GM21529 (cell line): ENCODE measurements at regions not wholly inside any gene's neighbourhood (a gene's known extent, or its start where the extent isn't known, plus 50 kb on each side); places are given as distances from the start of the nearest gene placed in this dataset.

Source experiments
- ATAC-seq: cut with Tn5 transposase; IDR thresholded peaks from one replicate; pipeline ENCODE4 v1.9.1; 2021; ENCODE audit not compliant: unreplicated experiment

DNA sequence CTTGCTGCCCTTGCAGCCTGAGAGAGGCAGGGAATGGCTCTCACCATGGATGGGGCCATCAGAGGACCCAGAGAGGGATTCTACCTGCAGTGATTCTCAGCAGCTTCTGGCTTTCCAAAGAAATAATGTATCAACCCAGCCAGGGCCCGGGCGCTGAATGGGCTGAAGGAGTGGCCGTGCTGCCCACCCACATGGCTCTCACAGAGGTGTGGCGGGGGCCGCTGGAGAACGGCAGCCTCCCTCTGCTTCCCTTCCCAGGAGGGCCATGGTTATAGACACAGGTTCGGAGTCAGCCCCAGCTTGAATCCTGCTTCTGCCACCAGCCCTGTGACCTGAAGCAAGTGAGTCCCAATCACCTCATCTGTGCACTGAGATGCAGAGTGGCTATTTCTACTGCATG lies 82.7 kb downstream of the THAP12 start:
- no peak for ATAC-seq

DNA sequence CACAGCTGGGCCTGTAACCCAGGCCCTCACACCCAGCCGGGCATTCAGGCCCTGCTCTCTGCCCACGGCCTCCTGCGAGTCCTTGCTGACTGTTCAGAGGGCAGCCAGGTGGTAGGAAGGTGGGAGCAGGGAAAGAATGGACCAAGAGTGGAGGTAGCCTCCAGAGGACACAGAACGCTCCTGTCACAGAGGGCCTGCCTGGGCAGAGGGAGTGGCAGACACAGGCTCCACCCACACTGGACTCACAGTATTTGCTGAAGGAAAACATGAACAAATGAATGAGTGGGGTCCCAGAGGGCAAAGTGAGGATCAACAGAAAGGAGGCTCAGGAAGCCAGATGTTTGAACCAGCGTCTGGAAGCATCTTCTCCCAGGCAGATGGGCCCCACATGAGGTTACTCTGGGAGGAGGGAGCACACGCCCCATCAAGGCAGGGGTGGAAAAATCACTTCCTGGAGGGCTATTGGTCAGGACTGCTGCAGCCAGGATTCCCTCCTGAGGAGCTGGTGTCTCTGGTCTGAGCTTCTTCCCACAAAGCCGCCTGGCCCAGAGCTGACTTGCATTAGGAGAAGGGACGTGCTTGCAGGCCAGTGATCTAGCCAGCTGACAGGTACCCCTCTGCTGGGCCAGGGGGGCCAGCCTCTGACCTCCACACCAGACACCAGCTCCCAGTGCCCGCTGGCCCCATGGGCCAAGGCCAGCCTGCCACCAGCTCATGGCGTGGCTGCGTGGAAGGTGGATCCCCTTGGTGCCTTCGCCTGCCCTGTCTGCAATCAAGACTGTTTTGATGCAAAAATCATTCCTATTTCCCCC lies 84.0 kb downstream of the THAP12 start:
- ATAC-seq: no peak

DNA sequence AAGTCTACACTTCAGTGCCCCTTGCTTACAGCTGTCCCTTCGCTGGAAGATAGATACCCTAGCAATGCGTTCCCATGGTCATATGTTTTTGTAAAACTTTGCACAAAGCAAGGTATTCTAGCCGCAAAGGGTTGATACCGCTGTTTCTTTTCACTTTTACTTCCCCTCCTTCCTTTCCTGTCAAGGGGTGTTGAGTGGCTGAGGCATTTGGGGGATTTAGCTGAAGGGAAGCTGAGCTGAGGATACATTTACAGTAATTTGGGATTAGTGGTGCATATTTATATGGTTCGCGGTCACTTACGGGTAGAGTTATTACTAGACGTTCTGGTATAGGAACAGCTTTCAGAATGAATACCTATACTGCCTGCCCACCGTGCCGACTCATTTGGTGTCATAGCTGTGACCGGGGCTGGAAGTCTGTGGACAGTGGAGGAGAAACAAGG lies 86.9 kb upstream of the WNT11 start:
- ATAC-seq: peak; percentile 75

DNA sequence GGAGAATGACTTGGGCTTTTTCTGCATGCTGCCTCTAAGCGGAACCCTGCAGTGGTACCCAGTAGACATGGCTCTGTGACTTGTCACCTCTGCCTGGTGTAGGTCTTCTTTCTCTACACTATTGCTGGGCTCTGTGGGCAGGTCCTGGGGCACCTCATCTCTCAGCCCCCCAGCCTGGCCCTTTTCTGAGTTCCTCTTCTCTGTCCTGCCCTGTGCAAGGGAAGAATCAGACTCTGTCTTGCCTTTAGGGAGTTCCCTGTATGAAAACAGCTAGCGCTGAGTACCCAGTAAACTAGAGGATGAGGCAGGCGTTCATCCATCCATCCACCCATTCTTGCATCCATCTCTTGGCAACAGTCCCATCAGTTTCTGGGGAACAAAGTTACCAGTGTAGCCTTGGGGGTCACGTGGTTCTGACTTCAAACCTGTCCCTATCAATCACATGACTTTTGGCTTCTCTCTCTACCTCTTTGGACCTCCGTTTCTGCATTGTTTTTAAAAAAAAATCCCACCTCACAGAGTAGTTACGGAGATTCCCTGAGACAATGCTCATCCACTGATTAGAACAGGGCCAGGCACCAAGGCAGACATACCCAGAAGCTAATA lies 86.4 kb upstream of the WNT11 start:
- ATAC-seq: no peak

DNA sequence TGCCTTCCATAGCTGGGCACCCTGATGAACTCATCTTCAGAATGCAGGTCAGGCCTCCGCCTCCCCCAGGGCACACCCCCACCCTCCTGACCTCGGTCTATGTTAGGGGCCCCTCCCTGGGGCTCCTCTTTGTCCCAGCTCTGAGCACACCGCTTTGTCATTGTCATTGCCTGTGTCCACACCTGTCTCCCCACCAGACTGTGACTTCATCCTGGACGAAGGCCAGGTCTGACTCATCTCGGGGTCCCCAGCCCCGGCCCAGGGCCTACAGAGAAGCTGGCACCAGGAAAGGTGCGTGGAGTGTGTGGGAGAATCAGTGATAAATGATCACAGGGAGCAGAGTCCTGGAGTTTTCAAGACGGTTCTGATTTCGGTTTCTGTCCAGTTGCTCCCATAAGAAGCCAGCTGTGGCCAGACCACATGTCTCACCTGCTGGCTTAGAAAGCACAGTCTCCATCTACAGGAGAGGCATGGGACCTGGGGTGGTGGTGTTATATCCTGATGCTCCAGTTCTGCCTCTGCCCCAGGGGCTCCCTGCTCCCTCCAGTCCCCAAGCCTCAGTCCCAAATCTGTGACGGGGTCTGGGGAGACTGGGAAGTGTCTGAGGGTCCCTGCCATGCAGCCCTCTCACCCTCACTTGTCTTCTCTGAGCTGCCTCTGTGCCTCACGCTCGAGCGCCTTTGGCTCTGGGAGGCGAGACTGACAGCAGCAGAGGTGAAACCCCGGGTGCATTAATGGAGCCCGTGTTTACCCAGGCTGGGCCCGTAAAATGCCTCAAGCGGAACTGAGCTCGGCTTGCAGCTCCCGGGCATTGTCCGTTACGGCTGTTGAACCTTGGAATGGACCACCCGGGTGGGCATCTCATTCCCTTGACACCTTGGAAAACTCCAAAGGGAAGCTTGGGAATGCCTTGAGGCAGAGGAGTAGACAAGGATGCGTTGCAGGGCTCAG lies 85.5 kb upstream of the WNT11 start:
- peak; percentile 40 for ATAC-seq

DNA sequence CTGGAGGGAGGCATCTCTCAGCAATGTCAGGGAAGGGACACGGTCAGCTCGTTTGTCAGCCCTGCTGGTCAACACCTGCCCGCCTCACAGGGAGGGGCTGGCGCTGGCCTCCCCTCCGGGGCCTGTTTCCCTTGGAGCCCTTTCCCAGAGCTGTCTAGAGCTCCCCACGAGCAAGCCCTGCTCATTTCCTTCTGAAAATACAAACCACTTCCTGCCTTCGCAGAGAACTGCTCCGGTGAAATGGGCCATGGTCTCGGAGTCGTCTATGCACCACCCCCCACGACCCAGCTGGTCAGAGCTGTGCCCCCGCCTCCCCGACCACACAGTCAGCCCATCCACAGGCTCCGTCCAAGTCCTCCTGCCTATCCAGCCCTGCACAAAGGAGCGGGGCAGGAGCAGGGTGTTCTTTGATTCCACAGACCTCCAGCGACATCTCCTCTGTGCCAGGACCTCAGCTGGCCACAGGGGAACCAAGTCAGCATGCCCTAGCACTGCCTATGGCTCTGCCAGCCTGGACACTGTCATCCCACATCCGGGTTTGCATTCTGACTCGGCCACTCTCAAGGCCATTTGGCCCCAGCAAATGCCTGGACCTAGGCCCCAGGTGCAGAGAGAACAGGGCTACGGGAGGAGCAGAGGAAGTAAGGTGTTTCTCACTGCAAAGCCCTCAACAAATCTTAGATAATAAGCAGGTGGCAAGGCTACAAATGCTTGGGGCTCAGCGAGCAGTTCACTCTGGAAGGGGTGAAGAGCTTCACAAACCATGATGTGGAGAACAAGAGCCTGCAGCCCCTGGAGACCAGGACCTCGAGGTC lies 82.1 kb upstream of the WNT11 start:
- ATAC-seq: no peak

DNA sequence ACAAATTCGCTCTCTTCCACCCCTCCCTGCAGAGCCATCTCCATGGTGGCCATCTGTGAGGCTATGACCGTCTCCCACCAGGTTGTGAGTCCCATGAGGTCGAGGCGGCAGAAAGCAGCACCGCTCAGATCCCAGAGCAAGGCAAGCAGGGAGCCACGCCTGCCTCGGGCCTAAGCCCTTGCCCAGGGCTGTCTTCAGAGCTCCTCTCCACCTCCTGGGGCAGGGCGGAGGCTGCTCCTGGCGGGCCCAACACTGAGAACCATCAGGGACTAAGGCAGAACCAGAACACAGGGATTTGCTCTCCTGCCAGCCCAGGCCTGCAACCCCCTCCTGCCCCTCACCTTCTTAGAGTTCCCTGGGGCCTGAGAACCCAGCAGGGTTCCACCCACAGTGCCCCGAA lies 80.9 kb upstream of the WNT11 start:
- ATAC-seq: no peak

DNA sequence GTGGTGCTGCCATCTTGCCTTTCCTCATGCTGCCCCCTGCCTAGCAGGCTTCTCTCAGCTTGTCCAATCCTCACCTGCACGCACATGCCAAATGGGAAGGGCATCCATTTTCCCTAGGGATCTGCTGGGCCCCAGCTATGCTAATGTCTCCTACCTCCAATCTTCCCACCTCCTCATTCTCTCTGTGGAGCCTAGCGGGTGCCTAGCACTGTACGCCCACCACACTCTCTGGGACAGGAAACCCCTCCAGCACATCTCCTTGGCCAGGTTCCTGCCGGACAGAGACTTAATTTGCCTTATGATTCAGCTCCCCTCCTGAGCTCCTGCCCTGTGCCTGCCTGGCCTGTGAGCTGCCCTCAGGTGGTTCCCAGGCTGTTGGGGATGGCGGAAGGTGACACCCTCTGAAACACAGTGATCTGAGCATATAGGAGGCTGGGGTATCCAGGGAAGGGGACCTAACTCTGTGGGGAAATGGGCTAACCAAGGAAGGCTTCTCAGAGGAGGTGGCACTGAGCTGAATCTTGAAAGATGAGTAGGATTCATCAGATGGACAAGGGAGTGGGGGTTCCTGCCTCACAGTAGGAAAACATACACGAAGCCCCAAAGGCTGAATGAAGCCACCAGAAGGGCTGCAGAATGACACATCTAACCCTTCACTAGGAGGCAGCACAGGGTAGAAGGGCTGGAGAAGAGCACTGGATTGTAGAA lies 79.2 kb upstream of the WNT11 start:
- no peak for ATAC-seq

DNA sequence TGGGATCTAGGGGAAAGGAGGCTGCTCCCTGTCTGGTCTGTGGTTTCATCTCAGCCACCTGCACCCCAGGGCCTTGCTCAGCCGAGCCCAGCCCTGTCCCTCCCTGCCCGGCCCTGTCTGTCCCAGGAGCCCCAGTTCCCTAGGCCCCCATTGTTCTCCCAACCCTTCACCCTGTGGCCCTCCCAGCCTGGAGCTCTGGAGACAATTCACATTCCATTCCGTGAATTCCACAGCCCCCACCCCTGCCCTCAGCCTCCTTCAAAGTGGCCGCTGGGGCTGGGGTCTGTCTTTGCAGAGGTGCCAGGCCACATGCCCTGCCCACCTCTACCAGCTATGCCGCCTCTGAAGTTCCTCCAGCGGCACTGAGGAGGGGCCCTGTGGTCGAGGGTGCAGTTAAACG lies 77.9 kb upstream of the WNT11 start:
- ATAC-seq: no peak

DNA sequence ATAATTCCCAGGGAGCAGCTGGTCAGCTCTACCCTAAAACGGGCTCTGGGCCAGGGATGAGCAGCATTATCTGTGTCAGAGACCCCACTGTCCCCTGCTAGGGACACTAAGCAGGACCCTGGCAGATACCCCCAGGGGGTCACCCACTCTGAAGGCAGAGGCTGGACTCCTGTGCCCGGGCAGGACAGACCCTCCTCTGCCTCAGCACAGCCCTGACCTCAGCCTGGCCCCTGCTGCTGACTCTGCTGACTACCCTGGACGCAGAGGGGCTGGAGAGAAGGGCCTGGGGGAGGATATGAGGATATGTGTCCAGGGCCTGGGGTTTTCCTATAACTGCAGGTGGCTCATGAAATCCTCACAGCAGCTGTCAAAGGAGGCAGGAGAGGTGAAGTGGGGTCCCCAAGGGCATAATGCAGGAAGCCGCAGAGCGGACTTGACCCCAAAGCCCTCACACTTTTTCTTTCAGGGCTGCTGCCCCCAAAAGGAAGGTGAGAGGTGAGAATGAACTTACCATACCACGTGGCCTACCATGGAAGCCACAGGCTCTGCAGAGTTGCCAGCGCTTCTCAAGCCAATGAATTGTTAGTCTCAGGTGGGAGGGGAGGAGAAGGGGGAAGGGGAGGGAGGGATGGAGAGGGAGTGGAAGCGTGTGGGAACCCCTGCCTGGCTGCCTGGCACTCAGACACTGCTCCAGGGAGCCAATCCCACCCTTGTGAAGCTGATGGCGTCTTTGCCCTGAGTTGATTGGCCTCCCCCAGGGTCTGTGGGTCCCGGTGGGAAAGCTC lies 76.7 kb upstream of the WNT11 start:
- no peak for ATAC-seq

DNA sequence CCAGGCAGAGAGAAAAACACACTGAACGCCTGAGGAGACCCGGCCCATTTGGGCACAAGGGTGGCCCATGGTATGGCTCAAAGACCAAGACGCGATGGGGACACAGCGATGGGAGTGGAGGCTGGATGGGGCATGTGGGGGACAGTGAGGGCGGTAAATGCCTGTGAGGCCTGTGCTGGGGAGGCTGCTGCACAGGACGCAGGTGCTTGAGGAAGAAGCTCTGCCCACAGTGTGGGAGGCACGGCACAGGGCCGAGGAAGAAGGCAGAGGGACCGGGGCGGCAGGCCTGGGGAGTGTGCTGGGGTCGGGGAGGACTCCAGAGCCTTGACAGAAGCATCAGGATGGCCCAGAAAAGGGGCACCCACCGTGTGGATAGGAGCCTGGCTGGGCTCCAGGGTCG lies 75.9 kb upstream of the WNT11 start:
- no peak for ATAC-seq

DNA sequence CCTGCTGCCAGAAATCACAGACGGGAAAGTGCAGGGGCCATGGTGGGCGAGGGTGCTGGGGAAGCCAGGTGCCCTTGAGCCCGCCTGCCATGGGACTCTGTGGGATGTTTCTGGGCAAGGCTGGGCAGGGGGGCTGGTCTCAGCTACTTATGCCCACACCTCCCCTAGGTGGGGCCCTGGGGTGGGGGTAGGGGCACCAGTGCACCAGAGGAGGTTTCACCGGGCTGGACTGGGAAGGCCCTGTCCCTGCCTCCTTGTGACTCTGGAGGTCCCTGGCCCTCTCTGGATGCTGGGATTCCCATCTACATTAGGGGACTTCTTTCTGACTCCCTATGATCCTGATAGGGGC lies 75.2 kb upstream of the WNT11 start:
- ATAC-seq: no peak

DNA sequence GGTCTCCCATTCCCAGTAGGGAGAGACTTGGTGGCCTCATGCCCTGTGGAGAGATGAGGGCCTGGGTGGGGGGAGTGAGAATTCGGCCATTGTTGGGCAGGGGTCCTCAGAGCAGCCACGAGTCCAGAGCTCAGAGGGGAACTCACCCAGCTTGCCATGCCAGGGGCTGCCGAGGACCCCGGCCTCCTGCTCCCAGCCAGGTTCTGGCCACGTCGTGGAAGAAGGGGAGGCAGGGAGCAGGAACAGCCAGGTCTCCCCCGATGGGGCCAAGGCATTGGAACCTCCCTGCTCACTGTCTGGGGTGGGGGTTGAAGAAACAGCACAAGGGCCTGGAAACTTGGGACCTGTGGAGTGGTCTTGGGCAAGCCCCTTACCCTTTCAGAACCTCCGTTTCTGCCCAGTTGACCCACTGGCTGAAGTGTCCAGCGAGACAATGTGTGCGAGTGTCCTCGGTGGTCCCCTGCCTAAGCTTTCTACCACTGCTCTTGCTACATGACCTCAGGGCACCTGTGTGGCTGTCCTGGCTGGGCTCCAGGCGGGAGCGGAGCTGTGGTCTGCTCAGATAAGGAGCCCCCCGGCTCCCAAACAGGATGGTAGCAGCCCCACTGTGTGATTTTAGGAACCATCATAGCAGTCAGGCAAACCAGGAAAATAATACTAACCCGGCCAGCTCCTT lies 74.7 kb upstream of the WNT11 start:
- ATAC-seq: no peak

DNA sequence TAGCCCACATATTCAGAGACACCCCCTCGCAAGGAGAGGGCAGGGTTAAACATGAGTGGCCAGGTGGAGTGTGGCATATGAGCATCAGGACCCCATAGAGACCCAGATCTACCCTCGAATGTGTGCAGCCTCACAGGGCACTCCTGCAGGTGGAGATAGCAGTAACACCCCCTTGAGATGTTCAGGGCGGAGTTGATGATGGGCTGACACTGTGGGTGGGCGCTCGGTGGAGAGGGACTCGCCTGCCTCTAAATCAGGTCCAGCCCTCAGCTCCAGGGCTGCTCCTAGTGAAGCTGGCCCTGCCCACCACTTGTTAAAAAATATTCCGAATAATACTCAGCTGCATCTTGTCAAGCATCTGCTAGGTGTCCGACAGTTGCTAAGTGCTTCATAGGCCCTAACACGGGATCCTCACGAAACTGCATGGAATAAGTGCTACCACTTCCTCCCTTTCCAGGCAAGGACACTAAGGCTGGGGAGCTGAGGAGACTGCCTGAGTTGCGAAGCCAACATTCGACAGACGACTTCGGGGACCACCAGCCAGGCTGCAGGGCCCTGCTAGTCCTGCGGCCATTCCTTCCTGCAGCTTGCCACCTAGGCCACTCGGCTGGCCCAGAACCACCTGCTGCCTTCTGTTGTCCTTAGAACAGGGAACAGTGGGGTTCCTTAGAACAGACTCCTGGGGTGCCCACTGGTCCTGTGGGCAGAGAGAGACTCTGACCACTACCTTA lies 74.0 kb upstream of the WNT11 start:
- ATAC-seq: no peak

DNA sequence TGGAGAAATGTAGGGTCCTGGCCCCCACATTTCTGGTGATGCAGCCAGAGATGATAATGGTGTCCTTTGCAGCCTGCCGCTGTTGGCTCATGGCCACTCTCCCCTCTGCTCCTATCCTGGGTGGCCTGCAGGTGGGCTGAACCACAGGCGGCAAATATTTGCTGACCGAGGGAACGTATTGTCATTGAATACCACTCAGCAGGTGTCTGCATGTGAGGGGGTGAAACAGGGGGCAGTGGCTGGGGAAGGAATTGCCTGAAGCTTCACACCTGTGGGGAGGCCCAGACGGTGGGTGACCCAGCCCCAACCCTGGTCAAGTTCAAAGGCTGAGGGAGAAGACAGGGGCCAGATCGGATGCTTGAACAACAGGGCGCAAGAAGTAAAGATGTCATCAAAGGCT lies 73.3 kb upstream of the WNT11 start:
- ATAC-seq: no peak

DNA sequence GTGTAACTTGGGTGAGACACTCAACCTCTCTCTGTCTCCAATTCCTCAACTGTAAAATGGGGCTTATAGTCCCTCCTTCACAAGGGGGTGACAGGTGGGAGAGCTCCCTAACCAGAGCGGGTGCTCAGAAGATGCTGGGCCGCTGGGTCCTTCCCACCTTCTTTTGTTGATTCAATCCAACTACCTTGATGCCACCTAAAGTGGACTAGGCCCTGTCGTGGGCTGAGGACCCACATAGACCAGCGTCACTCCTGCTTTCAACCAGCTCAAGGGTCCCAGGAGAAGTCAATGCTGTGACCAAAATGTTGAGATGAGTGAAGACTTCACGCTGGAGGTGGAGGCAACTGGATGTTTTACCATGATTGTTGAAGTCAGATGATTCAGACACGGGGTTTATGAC lies 72.7 kb upstream of the WNT11 start:
- no peak for ATAC-seq

DNA sequence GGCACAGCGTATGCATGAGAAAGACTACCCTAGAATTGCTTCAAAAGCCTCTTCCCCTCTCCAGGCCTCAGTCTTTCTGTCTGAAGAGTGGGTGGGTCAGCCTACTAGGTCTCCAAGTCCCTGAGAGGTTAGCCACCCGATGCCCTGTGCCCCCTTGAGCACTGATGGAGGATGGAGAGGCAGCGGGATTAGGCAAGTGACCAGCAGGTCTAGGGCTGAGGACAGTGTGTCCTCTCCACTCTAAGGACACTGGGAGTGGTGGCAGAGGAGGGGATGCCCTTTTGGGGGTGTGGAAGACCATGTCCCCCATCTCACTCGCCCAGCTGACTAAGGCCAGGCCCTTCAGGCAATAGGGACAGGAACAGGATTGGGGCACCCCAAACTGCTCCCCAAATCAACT lies 72.2 kb upstream of the WNT11 start:
- no peak for ATAC-seq
